Suppressor macrophage (primary cell): ENCODE measurements at regions not wholly inside any gene's neighbourhood (a gene's known extent, or its start where the extent isn't known, plus 50 kb on each side); places are given as distances from the start of the nearest gene placed in this dataset.

ENCODE experiments used
- DNase-seq, 4 experiments: peaks; one replicate each; pipeline ENCODE4 v3.0.0-alpha.2; 2020 to 2022

- no peak for DNase-seq
Measured at GRCh38 chr16:73804456-73804855, 492.2 kb upstream of the PSMD7 start.

DNA sequence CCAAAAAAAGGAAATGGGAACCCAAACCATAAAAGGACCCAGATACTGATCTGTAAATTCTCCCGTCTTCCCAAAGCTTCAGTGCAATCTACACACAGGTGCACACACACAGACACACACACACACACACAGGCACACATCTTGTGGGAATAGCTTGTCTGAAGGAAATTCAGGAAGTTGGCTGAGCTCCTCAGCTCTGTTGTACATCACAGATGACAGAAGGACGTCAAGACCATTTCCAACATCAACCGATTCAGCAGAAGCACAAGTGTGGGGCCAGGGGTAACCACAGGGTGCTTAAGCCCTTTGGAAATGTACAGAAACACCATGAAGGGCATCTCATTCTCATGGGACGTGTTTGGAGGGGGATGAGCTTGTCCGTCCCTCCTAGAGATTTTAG, 498.1 kb upstream of the PSMD7 start:
- no peak for DNase-seq

GRCh38 chr16:73797115-73797514, 499.5 kb upstream of the PSMD7 start:
- no peak for DNase-seq

- no peak for DNase-seq
Measured at GRCh38 chr16:73796241-73796640, 500.4 kb upstream of the PSMD7 start.

DNA sequence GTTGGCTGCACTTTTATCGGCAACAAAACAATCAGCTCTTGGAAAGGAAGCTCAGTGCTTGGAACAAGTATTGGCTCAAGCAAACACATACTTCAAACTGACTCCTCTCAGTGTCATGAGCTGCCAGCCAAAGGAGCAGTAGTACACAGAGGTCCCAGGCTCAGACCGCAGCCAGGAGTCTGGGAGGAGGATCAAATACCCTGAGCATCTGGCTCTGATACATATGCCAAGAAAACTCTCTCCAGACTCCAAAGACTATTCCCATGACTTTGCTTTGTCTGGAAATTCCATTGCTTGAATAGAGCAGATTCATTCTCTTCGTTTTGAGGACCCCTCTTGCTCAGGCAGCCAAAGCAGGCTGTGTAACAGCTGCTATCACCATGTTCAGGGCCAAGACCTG, 501.6 kb upstream of the PSMD7 start:
- DNase-seq: no peak

GRCh38 chr16:73793871-73794437, 502.7 kb upstream of the PSMD7 start:
- no peak for DNase-seq

- DNase-seq: no peak
Measured at GRCh38 chr16:73793260-73793659, 503.4 kb upstream of the PSMD7 start.

DNA sequence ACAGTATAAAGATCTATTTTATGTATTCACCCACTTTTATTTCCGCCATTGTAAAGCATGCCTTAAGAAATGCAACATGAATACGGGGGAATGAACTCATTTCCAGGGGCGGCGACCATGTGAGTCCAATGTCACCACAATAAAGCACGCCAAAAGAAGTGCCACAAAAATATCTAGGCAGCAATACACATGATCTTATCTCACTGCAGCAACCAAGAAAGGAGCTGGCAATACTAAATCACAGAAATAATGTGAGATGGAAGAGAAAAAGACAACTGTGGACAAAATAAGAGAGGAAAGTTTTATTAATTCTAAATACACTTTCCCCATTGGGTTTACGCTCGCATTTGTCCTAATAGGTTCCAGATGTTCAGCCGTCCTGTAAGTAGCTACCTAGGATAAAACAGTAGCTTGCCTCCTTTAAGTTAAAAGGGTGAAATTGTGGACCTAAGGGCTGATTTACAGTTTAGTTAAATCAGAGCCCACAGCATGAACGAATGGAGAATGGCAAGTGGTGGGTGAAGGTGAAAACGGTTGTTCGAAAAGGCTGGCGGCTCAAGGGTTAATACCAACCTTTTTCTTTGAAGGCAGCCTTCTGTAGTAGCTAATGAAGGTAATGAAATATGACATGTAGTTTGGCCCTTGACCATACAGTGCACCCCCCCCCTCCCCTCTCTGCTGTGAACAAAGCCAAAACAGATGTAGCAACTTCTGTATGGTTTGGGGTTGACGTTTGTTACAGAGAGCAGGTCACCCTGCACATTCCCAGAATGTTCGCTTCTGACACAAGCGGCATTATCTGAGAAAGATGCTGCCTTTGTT, 504.2 kb upstream of the PSMD7 start:
- no peak for DNase-seq

DNA sequence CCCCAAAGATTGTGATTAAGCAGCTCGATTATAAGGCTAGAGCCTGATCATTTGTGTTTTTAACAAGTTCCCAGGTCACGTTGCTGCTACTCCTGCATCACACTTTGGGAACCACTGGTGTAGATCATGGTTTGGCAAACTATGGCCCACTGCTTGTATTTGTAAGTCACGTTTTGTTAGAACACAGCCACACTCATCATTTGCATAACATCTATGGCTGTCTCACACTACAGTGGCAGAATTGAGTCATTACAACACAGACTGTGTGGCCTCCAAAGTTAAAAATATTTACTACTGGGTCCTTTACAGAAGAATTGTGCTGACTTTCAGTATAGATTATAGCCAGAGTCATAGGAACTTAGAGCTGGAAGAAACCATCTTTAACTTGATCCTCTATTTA, 515.3 kb upstream of the PSMD7 start:
- DNase-seq: no peak

- DNase-seq: no peak
Measured at GRCh38 chr16:73778887-73779286, 517.7 kb upstream of the PSMD7 start.

DNA sequence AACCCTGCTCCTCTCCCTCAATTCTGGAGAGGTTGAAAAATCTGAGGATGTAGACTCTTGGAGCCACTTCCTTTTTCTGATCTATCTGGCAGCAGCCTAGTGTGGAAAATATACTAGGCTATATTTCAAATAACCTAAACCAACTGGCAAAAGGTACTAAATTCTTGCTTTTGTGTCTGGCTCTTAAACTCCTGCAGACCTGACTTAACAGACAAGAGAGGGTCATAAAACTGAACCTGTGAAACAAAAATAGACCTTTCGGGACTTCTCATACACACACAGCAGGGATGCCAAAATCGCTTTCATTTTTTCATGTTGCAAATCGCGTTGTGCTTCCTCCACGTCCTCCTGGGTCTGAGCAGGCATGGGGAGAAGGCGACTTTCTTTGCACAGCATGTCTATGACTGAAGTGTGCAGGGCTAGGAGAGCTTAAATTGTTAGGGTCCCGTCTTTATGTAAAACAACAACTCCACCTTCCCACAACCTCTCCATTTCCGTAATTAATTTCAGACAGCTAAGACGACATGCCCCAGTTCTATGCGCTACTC, 520.7 kb upstream of the PSMD7 start:
- no peak for DNase-seq

DNA sequence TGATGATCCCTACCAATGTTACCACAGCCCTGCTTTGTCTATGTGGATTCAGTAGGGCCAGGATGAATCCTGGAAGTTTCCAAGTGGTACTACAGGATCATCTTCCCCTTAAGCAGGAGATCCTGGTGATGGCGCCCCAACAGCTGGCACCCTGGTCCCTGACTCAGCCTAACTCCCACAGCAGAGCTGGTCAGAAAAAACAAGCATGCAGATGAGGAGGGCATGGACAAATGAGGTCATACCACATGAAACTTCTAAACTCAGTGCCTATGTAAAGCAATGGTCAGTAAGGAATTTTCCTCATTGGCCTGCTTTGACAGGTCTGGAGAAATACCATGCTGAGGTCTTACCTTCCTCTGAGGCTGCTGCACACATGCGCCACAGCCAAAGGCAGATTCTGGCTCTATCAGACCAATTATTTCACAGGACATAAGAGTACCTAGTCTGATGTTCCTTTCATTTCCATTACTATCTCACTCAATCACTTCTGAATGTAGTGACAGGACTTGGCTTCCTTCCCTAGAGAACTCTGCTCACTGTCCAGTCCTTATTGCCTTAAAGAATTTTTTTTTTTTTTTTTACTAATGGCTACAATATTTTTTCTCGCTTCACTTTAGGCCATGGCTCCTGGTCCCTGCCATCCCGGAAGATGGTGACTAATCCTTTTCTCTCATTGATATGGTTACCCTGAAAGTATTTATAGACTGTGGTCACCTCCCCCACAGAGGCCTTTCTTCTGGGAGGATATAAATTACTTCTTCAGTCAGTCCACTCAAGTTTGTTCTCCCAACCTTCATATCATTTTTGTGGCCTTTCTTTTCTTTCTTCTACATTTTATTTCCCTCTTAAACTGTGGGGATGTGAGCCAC, 525.2 kb upstream of the PSMD7 start:
- DNase-seq: no peak

DNA sequence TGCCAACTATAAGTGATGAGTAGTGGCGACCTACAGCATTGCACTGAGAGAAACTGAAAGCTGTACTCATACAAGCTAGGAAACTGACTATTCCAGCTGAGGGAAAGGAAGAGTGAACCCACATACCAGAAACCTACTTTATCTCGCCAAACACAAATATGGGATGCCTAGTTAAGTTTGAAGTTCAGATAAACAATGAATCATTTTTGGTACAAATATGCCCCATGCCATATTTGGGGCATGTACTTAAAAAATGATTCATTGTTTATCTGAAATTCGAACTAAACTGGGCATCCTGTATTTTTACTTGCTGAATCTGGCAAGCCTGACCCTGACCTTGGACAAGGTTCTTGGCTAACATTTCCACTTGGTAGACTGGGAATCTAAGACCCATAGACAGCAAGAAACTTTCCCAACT, 527.8 kb upstream of the PSMD7 start:
- DNase-seq: no peak

DNA sequence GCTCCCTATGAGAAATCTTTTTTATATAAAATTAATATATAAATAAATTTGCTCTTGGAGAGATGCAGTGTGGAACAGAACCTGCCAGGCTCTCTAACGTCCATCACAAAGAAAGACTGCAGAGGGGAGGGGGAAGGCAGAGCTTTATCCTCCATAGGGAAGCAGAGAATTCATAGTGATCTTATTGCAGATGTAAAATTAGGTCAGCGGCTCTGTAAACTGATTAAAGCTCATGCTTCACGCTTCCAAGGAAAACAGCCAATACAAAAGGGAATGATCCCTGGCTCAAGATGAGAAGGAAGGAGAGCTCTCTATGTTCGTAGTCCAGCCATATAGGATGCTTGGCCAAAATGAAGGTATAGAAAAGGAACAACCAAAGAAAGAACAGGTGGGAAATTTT, 532.3 kb upstream of the PSMD7 start:
- no peak for DNase-seq

- DNase-seq: no peak
Measured at GRCh38 chr16:73756289-73757178, 540.1 kb upstream of the PSMD7 start.

GRCh38 chr16:73753931-73754330, 542.7 kb upstream of the PSMD7 start:
- DNase-seq: no peak

DNA sequence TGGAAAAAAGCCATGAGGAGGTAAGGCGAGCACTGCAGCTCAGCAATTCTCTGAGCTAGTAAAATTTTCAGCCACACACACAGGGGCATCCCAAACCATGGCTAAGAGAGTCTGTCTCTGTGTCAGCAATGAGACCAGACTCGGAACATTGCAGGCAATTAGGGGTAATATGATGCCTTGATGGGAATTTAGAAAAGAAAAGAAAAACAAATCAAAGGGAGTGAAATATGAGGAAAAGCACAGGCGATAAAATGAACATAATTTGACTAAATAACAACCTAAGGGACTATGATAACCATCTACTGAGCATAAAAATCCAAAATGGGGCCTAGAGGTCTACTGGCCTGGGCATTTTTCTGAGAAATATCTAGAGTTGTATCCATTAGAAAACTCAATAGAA, 546.0 kb upstream of the PSMD7 start:
- no peak for DNase-seq

GRCh38 chr16:73747328-73747727, 549.3 kb upstream of the PSMD7 start:
- no peak for DNase-seq

GRCh38 chr16:73746554-73746953, 550.1 kb upstream of the PSMD7 start:
- DNase-seq: no peak

DNA sequence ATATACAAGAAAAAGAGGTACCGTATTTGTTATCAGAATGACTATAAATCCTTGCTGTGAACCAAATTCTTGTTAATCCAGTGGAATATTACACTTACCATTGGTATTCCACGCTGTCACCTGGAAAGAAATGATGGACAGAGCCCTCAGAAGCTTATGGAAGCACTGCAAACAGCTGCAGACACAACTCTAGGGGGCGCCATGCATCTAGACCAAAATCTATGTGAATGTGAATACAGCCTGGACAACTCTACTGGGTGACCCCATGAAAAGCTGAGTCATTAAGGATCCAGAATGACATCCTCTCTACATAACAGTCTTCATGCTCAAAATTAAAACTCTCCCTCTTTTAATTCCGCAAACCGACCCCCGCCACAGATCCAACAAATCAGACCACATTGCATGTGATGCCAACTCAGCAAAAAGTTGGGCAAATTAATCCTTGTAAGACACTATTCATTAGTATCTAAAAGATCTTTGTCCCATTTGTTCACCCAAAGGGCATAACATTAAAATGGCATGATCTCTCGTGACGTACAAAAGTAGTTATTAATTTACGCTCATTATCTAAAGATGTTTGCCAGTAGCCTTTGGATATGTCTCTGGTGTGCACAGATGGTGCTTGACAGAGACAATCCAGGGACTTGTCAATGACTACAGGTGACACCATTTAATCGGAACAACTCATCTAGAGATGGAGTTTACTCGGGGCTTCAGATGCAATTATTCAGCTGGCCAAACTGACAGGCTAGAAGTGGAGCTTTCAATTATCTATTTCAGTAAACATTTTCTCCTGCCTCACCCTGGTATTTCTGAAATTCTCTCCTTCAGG, 552.7 kb upstream of the PSMD7 start:
- DNase-seq: no peak

GRCh38 chr16:73739049-73739769, 557.4 kb upstream of the PSMD7 start:
- DNase-seq: no peak
